ENCODE measurements at regions not wholly inside any gene's neighbourhood (a gene's known extent, or its start where the extent isn't known, plus 50 kb on each side); places are given as distances from the start of the nearest gene placed in this dataset.

- TF ChIP-seq POLR2A (IDR thresholded peaks at IDR 0.05) (no peak), CTCF (IDR thresholded peaks at IDR 0.05) (no peak)
Observed at GRCh38 chr6:14349507-14349906, 231.9 kb downstream of the CD83 start.
